Activated T-cell treated with anti-CD3 and anti-CD28 coated beads for 1 hour (primary cell): ENCODE measurements at regions not wholly inside any gene's neighbourhood (a gene's known extent, or its start where the extent isn't known, plus 50 kb on each side); places are given as distances from the start of the nearest gene placed in this dataset.

ENCODE experiments used
- DNase-seq: peaks from one replicate; pipeline ENCODE4 v3.0.0-alpha.2; 2020; ENCODE audit warnings: low read depth

GRCh38 chr12:38139456-38139855 is 177.1 kb upstream of the ALG10B start:
- DNase-seq, result no peak

- no peak for DNase-seq
Observed at GRCh38 chr12:38141239-38141638, 175.3 kb upstream of the ALG10B start.

DNA sequence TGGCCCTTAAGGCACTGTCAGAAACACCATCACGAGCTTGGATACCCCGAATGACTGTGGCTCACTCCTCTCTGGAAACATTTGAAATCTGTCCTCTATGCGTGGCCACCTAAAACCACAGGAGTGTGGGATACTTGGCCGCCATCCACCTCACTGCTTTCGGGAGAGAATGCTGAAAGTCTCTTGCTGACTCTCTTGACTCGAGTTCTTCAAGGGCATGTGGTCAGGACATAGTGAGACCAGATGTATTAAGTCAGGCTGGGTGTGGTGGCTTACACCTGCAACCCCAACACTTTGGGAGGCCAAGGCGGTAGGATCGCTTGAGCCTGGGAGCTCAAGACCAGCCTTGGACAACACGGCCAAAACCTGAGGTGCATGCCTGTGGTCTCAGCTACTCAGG is 174.7 kb upstream of the ALG10B start:
- DNase-seq, result no peak

DNA sequence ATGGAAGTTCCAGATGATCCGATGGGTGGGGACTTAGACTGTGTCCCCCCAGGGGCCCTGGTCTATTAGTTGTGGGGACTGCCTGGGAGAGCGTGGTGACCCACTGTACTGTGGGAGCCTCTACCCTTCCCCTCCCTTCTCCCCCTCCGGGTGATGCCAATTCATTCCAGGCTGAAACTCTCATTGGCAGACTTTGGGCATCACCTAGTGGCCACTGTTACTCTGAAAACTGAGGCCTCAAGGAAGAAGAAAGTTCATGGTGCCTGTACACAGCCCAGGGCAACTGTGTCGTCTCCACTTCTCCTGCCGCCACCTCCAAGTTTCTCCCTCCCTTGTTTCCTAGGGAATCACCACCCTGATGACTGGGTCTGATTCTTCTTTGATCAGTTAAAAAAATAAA is 173.6 kb upstream of the ALG10B start:
- DNase-seq, result no peak

GRCh38 chr12:38144049-38144448 is 172.5 kb upstream of the ALG10B start:
- no peak for DNase-seq

- no peak for DNase-seq
Observed at GRCh38 chr12:38144601-38145436, 171.8 kb upstream of the ALG10B start.

DNA sequence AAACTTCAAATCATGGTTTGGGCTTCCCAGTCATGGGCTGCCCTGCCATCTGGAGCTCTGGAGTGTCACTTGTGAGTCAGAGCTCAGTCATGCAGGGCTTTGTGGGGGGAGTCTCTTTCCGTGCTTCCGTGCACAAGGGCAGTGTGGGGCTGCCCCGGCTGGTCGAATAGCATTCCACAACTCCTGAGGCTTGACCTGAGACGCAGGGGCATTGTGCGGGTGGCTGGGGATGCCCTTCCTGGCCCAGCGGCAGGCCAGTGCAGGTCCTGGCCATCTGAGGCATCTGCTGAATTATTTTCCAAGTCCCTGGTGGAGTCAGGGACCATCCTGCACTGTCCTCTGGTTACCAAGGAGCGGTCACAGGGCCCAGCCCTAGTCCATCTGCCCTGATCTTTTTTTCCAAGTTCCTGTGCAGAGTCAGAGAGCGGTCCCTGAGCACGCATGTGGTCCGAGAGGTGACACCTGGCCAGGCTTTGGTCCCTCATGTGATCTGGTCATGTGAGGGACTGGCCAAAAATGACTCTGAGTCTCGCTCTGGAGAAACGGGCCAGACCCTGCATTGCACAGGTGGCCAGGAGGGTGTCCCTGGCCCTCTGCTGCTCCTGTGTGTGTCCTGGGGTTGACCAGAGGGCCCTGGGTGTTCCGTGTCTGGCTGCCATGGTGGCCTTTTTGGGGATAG is 167.0 kb upstream of the ALG10B start:
- DNase-seq, result no peak

GRCh38 chr12:38151991-38152700 is 164.4 kb upstream of the ALG10B start:
- DNase-seq, result no peak

- DNase-seq, result no peak
Observed at GRCh38 chr12:38152816-38153736, 163.5 kb upstream of the ALG10B start.

DNA sequence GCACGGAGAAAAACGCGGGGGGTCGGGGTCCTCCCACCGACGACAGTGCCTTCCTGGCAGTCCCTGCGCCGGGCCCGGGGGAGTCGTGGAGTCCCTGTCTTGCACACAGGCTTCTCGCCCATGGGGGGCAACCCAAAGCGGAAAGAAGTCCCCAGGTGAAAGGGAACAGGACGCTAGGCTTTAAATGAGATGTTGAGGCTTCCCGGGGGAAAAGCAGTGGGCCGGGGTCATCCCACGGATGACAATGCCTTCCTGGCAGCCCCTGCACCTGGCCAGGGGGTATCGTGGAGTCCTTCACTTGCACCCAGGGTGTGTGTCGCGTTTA is 162.9 kb upstream of the ALG10B start:
- DNase-seq, result no peak

- no peak for DNase-seq
Observed at GRCh38 chr12:38154096-38155019, 162.2 kb upstream of the ALG10B start.

DNA sequence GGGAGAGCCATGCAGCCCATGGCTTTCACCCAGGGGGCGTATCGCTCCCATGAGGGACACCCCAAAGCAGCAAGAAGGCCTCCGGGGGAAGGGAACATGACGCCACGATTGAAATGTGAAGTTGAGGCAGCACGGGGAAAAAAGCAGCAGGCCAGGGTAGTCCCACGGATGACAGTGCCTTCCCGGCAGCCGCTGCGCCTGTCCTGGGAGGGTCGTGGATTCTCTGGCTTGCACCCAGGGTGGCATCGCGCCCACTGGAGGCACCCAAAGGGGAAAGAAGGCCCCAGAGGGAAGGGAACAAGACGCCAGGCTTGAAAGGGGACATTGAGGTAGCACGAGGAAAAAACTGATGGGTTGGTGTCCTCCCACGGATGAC is 161.6 kb upstream of the ALG10B start:
- DNase-seq, result no peak

DNA sequence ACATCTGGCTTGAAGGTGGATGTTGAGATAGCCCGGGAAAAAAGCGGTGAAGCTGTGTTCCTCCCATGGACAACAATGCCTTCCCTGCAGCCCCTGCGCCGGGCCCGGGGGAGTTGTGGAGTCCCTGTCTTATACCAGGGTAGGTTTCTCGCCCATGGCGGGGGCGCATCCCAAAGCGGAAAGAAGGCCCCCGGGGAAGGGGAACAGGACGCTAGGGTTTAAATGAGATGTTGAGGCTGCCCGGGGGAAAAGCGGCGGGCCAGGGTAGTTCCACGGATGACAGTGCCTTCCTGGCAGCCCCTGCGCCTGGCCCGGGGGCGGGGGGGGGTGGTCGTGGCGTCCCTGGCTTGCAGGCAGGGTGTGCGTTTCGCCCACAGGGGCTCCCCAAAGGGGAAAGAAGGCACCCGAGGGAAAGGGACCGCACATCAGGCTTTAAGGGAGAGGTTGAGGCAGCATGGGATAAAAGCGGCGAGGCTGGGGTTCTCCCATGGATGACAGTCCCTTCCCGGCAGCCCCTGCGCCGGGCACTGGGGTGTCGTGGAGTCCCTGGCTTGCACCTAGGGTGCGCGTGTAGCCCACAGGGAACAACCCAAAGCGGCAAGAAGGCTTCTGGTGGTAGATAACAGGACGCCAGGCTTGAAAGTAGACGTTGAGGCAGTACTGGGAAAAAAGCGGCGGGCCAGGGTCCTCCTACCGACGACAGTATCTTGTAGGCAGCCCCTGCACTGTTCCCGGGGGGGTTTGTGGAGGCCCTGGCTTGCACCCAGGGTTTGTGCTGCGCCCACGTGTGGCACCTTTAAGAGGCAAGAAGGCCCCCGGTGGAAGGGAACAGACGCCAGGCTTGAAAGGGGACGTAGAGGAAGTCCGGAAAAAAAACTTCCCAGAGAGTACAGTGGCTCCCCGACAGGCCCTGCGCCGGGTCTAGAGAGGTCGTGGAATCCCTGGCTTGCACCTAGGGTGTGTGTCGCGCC is 160.8 kb upstream of the ALG10B start:
- DNase-seq, result no peak

- DNase-seq, result no peak
Observed at GRCh38 chr12:38156497-38157245, 159.9 kb upstream of the ALG10B start.

GRCh38 chr12:38157274-38157932 is 159.2 kb upstream of the ALG10B start:
- DNase-seq, result no peak

DNA sequence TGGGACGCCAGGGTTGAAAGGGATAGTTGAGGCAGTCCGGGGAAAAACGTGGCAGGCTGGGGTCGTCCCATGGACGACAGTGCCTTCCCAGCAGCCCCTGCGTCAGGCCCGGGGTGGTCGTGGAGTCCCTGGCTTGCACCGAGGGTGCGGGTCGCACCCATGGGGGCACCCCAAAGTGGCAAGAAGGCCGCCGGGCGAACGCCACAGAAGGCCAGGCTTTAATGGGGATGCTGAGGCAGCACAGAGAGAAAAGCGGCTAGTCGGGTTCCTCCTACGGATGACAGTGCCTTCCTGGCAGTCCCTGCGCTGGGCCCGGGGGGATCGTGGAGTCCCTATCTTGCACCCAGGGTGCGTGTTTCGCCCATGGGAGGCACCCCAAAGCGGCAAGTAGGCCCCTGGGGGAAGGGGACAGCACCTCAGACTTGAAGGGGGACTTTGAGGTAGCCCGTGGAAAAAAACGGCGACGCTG is 158.6 kb upstream of the ALG10B start:
- DNase-seq, result no peak

GRCh38 chr12:38158428-38159091 is 158.0 kb upstream of the ALG10B start:
- no peak for DNase-seq

DNA sequence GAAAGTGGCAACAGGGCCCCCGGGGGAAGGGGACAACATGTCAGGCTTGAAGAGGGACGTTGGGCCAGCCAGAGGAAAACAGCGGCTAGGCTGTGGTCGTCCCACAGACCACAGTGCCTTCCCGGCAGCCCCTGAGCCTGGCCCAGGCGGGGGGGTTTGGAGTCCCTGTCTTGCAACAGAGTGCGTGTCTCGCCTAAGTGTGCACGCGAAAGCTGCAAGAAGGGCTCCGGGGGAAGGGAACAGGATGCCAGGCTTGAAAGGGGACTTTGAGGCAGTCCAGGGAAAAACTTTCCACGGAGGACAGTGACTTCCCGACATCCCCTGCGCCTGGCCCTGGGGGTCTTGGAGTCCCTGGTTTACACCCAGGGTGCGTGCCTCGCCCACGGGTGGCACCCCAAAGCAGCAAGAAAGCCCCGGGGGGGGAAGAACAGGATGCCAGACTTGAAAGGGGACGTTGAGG is 157.5 kb upstream of the ALG10B start:
- DNase-seq, result no peak
